Lung microvascular endothelial cell (primary cell): ENCODE measurements at regions not wholly inside any gene's neighbourhood (a gene's known extent, or its start where the extent isn't known, plus 50 kb on each side); places are given as distances from the start of the nearest gene placed in this dataset.
"Not testable (repeated sequence)": the region's sequence is repeated elsewhere in the genome, so short reads cannot be mapped to it uniquely, and the experiment has no call there.

Experiments used
- DNase-seq, 2 donors: peaks; one replicate each; pipeline versions ENCODE4 v3.0.0 to v3.0.0-alpha.2; 2010; ENCODE audit warnings: low read depth in 2 of 2

DNA sequence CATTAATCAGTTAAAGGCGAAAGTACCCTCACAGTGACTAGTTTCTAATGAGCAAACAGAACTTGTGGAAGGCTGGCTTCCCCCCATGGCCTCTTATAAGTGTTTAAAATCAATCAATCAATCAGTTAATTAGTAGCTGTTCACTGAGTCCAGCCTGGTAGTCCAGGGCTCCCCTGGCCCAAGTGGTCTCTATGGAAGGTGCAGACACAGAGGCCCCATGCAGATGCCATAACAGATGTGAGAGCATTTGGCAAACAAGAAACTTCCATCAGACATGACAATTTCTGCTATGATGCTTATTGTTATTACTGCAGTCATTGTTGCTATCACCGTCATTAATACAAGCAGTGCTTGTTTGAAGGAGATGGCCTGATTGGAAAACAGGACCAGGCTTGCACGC is 179.0 kb upstream of the TSHZ3 start:
- no peak for DNase-seq

DNA sequence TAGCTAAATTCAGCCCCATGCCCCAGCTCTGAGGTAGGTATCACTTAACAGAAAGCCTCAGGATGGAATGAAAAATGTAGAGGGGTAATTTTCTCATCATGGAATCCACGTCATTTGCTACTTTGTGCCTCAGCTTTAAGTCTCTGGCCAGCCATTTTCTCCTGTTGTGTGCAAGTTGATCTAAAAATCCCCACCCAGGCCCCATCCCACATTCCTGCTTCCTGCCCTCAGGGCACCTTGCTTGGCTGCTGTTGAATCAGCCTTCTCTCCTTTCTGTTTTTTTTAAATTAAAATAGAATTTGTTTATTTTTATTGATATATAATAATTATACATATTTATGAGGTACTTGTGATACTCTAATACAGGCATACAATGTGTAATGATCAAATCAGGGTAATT is 179.9 kb upstream of the TSHZ3 start:
- DNase-seq: no peak

DNA sequence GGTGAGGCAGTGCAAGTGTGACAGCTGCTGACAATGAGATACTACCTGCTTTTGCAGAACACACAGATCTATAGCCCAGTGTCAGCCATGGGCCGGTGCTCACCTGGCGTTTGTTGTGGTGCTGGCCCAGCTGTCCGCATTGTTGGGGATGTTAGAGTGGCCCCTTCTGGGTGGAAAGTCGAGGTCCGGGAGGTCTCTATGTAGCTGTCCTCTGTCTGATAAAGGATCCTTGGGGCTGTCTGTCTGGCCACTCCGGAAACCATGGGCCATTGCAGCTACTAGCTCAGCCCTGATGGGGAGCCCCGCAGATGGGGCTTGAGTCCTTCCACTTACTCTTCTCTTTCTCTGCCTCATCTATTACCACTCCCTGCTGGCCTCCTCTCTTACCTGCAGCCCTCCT is 181.5 kb upstream of the TSHZ3 start:
- no peak for DNase-seq

DNA sequence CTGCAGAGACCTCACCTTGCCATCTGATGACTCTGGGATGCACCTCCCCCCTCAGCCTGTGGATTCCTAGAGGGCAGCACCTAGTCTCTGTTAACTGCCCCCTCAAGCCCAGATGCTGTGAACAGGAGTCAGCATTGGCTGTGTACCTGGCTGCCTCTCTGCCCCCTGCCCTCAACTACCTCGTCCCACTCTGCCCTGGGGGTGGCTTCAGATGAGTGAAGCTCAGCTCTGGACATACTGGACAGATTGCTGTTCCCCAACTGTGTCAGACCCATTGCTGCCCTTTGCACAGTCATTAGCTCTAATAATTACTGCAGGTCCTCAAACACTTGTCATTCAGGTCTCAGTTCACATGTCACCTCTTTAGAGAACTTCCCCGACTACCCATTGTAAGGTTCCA is 182.1 kb upstream of the TSHZ3 start:
- DNase-seq: no peak

DNA sequence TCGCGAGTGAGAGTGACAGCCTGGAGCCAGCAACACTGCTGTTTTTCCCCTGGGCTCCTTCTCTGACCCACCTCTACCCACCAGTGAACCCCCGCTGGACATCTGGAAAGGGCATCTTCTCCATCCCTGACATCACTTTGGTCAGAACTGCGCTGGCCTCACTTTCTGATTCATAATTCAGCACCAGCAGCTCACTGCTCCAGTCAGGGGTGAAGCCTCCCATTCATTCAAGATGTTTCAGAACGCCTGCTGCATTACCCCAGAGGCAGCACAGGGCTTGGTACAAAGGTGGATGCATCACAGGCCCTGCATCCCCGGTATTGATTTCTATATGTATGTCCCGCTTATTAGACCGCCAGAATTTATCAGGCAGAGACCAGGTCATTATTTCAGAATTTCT is 182.8 kb upstream of the TSHZ3 start:
- DNase-seq: no peak

DNA sequence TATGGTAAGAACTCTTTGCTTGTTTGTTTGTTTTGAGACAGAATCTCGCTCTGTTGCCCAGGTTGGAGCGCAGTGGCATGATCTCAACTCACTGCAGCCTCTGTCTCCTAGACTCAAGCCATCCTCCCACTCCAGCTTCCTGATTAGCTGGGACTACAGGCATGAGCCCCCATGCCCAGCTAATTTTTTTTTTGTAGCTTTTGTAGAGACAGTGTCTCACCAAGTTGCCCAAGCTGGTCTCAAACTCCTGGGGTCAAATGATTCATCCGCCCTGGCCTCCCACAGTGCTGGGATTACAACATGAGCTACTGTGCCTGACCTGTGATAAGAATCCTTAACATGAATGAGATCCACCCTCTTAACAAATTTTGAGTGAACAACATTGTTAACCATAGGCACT is 183.9 kb upstream of the TSHZ3 start:
- no peak for DNase-seq

DNA sequence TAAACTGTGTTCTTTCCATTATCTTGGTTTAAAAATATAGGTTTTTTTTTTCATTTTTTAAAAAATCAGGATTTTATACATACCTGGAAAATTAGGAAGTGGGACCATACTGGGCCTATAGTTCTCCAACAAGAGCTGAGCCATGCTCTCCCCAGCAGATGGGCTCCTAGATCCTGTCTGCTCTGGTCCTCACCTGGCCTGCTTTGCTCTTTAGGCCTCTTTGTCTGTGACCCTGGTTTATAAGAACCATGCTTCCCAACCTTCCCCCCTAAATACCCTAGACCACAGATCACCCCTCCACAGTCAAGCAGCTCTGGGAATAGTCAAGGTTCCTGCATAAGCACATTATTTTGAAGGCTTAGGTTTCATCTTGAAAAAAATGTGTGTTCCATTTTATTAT is 185.0 kb upstream of the TSHZ3 start:
- DNase-seq: no peak

DNA sequence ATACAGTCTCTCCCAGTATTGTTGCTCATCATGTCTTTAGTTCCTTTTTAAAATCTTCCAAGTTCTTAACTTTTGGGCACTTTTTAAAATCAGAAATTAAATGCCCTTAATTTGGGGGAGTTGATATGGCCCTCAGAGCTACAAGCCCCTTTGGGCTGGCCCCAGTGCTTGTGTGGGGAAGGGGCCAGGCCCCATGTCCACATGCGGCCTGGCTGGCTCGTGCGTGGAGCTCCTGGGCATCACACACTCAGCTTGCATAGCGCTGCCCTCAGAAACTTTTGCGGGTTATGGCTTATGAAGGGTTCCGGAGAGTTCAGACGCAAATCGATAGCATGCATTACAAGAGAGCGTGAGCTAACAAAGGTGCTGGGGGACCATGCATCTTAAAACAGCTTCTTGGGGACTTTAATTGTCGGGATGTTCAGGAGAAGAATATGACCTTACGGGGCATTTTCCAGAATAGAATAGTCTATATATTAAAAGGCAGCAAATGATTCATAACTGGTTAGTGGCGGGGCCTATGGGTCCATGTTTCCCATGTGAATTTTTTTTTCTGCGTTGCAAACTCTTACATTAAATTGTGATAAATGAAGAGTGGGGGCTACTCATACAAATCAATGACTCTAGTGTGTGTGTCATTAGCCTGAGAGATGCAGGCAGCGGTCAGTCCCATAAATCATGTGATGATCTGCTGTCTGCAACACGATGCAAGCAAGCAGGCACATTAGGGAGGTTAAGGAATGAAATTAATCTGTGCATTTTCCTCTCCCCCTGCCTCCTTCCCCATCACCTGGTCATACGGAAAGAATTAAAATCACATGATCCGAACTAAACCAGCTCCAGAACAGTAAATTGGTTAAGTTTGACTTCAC is 185.8 kb upstream of the TSHZ3 start:
- no peak for DNase-seq

DNA sequence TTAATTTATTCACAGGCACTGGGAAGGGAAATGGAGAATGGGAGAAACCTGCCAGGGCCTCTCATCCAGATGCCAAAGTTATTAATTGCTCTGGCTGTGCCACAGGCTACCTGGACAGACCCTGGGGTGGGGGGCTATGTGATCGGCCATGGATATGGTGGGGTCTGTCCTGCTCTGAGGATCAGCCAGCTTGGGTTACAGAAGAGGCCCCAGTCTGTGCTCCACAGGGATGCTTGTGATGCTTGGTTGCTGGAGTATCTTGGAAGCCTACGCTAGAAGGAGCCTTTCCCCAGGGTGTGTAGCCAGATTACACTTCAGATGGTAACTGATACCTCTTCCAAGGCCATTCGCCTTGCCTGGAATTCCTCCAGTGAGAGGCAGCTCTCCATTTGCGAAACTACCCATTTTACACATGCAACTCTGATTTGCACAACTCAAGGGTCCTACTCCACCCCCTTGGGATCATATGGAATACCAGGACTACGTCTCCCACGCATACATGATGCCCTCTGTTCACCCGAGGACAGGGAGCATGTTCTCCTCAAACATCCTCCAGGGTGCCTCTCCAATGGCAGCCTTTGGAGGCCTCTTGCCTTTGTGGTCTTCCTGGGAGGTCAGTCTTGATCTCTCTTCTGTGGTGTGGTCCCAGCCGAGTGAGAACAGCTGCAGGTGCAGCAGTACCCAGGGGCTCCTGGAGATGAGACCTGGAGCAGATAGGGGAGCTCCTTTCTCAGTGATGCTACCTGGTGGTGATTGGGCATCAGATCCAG is 186.6 kb upstream of the TSHZ3 start:
- no peak for DNase-seq

DNA sequence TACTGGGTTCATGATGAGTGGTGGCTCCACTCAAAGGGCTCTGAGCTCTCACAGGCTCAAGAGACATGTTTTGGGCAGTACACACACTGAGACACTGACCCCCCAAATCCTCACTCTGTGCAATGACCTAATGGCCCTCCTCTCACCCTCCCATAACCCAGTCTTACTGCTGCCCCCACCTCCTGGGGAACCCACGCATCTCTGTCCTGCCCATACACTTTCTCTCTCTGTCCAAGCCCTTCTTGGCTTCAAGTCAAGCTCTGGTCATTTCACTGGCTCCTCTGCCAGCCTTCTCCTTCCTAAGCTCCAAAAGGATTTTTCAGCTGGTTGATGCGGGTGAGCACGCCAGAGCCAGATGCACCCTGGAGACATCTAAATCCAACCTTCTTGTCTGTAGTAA is 187.9 kb upstream of the TSHZ3 start:
- DNase-seq: no peak

DNA sequence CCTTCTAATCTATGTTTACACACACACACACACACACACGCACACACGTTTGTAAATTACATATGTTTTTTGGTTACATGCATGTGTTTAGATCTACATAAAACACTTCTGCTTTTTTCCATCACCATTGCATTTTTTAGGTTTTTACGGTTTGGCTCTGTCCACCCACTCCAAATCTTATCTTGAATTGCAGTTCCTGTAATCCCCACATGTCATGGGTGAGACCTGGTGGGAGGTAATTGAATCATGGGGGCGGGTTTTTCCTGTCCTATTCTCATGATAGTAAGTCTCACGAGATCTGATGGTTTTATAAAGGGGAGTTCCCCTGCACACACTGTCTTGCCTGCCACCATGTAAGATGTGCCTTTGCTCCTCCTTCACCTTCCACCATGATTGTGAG is 188.7 kb upstream of the TSHZ3 start:
- not testable (repeated sequence) for DNase-seq

DNA sequence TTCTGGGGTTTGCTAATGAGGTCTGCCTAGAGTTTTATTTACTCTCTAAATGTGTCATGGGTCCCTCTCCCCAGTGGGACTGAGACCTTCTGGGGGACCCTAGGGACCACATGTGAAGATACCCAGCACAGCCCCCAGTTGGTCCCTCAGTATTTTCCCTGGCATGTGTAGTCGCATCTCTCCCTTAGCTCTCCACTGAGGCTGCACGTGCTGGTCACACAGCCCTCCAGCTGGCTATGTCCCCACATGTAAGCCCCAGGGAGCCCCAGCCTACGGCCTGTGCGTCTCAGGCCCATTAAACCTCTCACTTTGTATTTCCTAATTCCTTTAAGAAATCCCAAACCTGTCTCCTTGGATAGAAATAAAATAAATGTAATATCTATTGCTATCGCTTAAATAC is 189.6 kb upstream of the TSHZ3 start:
- no peak for DNase-seq

DNA sequence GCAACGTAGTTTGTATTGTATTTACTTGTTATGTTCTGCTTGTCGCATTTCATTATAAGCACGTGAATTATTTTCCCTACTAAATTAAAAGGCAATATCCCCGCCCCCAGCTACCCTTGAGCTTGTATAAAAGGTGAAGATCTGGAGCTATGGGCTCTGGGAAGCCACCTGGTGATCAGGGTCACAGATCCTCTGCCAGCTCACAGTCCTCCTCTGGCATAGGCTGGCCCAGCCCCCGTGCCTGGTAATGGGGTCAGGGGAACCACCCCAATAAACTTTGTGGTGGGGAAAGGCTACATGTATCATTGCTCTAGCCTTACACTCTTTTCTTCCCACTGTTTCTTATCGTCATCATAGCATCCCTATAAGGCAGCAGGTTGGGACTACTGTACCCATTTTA is 190.2 kb upstream of the TSHZ3 start:
- DNase-seq: no peak

DNA sequence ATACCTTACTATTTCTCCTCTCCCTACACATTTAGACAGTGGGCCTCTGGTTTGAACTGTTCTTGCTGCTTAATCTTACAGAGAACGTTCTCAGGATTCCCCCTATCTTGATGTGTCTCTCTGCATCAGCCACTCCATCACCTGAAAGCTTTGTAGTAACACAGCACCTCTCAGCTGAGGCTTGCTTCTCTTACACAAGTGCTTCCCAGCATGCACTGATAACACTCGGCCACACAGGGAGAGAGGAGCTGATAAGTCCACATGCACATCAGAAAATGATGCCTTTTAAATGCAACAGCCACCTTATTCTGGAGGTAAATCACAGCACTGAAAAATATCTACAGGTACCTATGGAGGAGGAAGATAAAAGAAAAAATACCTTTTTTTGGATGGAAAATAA is 192.2 kb upstream of the TSHZ3 start:
- no peak for DNase-seq

DNA sequence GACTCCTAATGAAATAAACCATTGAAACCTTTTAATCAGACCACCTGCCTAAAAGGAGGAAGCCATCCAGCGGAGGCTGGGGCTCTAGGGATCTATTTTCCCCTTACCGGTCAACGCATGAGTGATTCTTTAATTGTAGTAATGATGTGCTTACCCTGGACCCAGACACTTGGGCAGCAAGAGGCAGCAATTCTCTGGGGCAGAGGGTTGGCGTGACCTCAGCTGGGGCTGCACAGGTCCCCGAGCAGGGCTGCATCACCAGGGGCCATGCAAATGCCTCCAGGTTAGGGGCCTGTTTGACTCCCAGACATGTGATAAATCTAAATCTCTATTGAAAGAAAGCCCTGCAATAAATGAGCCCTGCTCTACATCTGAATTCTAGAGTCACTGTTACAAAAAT is 194.2 kb upstream of the TSHZ3 start:
- no peak for DNase-seq

DNA sequence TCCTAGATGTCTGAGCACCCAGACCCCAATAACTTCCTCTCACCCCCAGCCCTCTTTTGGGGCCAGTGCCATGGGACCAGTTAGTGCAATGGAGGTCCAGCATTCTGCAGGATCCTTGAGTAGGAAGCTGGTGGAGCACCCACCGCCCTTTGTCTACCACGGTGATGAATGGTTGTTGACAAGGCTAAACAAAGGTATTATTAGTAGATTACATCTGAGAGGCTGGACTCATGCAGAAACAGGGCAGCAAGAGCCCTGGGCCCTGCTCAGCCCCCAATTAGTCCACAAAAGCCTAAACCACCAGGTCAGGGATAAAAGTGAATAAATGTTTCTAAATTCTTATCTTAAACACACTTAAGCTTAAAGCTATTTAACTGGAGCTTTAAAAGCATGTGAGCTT is 196.5 kb upstream of the TSHZ3 start:
- no peak for DNase-seq

DNA sequence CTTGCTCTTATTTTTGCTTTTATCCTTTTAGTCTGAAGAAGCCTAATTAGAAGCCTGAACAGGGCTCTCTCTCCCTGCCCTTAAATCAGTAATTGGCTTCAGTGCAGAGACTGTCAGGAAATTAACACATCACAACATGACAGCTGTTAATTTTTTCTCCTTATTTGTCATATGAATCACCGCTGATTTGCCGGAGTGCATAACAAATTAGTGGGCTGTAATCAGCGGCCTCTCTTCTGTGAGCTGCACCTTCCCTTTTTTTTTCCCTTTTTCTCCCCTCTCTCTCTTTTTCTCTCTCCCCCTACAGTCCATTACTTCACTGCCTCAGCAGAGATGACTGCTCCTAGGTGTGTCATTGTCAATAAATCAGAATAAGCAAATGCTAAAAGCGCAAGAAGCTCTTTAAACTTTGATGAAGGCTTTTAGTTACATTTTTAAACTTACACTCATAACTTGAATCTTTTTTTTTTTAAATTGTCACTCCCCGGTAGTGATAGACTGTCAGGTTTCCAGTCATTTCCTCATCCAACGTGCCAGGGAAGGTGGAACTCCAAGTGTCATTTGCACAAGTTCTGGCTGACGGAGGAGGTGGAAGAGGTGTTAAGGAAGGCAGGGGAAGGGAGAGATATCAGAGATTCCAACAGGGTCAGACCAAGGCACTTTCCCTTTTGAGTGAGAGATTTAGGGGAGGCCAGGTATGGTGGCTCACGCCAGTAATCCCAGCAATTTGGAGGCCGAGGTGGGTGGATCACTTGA is 197.1 kb upstream of the TSHZ3 start:
- DNase-seq: no peak

DNA sequence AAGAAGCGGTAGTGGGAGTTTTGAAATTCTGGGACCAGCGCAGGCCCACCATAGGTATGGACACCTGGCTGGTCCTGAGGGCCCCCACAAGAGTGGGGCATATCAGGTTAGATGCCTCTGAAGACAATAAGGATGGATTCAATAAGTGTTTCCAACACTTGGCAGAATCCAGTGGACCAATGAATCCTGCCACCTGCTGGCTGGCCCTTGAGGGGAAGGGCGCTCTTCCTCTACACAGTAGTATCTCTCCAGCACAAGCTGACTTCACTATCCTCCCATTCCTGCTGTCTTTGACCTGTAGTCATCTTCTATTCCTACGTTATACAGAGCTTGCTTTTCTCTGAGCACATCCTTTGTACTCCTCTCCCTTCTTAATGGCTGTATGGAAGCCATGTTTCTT is 199.7 kb upstream of the TSHZ3 start:
- DNase-seq: no peak

DNA sequence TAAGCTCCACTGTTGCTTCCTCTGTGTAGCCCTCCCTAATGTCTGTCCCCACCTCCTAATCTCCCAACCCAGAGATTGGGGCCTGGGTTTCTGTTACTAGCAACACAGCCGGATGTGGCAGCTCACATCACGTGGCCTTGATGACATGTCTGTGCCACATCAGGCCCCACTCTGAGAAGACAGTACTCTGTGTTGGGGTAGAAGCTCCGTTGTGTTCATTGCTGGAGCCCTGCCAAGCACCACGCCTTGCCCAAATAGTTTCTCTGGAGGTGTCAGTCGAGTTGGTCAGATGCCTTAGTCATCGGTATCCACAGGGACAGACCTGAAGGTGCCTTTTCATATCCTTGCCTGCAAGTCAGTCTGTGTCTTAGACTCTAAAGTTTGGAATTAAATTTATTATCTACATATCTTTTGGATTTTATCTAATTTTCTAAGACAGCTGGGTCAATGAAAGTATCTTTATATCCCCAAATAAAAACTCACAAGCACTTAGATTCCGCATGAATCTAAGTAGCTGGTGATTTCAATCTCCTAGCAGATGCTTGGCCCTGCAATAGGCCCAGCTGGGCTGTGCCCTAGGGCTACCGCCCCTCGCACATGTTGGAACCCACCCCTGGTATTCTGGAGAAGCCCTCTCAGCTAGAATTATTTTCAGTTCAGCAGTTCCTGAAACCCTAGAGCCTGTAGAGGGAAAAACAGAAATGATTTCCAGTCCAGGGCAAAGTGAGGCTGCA is 204.0 kb upstream of the TSHZ3 start:
- no peak for DNase-seq

DNA sequence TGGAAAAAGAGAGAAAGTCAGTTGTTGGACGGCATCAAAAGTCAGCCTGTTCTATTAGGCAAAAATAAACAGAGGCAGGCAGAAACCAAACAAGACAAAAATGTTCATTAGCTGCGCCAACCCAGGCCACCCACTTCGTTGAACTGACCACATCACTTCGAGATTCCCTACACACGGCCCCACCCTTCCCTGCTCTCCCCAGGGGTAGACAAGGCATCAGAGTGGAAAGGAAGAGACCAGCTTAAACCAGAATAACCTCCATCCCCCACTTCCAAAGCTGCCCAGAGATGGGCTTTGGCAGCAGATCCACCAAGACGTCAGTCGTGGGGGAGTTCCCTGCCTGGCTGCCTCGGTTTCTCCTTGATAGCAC is 204.6 kb upstream of the TSHZ3 start:
- no peak for DNase-seq

DNA sequence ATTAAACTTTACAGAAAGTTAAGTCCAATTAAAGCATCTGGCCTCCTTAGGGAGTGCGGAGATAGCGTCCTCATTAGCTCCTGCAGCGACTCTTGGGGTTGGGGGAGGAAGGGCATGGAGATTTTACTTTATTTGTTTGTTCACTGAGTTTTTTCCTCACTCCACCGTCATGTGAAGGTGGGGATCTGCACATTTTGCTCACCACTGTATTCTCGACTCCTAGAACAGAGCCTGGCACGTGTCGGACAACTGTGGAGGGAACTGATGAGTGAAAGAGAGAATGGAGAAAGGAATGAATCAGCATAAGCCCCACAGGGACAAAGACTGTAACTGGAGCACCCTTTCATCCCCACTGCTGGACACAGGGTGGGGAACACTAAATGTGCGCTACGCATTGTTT is 205.1 kb upstream of the TSHZ3 start:
- DNase-seq: no peak
